GM21360 (cell line): ENCODE measurements at regions not wholly inside any gene's neighbourhood (a gene's known extent, or its start where the extent isn't known, plus 50 kb on each side); places are given as distances from the start of the nearest gene placed in this dataset.

Experiments used
- ATAC-seq: cut with Tn5 transposase; IDR thresholded peaks from one replicate; pipeline ENCODE4 v1.9.1; 2021; ENCODE audit warnings: mild to moderate bottlenecking, moderate library complexity; ENCODE audit not compliant: unreplicated experiment

GRCh38 chr3:31481697-31482096 lies 51.0 kb upstream of the STT3B start:
- ATAC-seq = no peak

DNA sequence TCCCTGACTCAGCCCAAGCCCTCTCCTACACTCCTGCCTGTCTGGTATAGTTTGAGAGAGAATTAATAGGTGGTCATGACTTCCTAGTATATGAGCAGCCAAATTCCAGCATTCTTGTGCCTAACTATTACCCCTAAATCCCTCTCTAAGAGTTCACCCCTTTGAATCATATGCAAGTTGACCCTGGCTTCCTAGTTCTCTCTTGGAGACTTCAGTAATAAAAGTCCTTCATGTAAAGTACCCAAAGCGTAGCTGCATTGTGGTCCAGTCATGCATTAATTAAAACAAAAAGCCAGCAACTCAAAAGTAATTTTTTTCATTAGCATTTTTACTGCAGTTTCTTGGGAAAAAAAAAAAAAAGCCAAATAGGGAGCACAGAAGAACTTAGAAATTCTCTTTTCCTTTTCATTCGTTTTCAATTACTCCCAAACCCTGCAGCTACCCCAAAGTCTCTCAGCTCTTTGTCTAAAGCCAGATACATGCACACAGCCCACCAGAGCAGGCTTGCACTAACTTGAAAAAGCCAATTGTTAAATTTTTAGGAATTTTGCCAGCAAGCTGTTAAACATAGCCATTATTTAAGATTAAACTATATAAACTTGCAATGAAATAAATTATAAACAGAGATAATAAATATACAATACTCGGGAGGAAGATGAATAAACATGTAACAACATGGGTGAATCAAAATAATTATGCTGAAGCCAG lies 50.1 kb upstream of the STT3B start:
- ATAC-seq = no peak
